ENCODE measurements at regions not wholly inside any gene's neighbourhood (a gene's known extent, or its start where the extent isn't known, plus 50 kb on each side); places are given as distances from the start of the nearest gene placed in this dataset.

DNA sequence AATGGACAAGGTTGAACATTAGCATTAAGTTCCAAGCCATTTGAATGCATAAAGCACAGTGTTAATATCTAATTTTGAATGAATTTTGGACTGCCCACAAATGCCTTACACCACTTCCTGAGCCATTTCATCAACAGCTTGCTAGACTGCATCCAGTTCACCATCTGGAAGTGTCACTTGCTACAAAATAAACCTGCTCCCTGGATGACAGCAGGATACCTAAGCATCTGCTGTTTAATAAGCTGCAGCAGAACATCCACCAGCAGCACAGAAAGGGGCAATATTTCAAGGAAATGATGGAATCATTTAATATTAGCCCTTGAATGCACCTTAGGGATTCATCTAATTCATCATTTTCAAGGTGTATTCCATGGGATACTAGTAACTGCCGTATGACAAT lies 76.6 kb upstream of the PCDH9 start:
- H3K36me3 ChIP-seq (ENCODE audit: control insufficient read depth, insufficient read depth, low read length), result no peaks in the 10 kb centered on the region
- TF ChIP-seq, protein P1, sequence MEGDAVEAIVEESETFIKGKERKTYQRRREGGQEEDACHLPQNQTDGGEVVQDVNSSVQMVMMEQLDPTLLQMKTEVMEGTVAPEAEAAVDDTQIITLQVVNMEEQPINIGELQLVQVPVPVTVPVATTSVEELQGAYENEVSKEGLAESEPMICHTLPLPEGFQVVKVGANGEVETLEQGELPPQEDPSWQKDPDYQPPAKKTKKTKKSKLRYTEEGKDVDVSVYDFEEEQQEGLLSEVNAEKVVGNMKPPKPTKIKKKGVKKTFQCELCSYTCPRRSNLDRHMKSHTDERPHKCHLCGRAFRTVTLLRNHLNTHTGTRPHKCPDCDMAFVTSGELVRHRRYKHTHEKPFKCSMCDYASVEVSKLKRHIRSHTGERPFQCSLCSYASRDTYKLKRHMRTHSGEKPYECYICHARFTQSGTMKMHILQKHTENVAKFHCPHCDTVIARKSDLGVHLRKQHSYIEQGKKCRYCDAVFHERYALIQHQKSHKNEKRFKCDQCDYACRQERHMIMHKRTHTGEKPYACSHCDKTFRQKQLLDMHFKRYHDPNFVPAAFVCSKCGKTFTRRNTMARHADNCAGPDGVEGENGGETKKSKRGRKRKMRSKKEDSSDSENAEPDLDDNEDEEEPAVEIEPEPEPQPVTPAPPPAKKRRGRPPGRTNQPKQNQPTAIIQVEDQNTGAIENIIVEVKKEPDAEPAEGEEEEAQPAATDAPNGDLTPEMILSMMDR (IDR thresholded peaks at IDR 0.05; ENCODE audit: insufficient read depth, low read length, poor library complexity, severe bottlenecking), result no peak
- no peaks in the 10 kb centered on the region for H3K27me3 ChIP-seq (ENCODE audit: control insufficient read depth, insufficient read depth, low read length)
- no peak overlapping the region for H3K4me3 ChIP-seq (ENCODE audit: low read depth, low read length)
- DNase-seq (ENCODE audit: low read depth), result no peak

DNA sequence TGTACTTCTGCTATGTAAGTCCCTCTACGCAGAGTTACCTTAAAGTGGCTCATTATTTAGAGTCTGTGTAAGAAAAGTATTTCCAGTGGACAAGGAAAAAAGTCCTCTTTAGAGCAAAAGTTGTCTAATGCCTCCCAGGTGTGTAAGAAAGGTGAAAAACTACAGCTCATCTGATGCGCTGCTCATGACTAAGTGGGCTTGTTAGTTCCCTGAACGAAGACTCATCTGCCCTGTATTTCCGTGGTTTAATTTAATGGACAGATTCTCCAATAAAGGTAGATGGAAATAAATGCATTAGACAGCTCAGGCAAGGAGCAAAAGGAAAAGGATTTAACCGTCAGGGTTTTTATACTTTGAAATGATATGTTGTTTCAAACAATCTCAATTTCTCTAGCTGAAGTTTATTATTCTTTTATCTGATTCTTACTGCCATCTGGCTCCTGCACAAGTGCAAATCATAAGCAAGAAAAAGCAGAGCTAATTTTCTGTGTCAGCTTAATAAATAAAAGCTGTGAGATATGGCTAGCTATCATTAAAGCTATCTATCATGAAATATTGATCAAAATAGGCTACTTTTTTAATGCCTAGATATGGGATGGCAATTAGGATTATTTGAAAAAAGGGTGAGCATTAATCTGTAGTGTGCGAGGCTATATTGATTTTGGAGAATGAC lies 73.7 kb upstream of the PCDH9 start:
- H3K27me3 ChIP-seq (ENCODE audit: control insufficient read depth, insufficient read depth, low read length), result no peaks in the 10 kb centered on the region
- DNase-seq (ENCODE audit: low read depth), result no peak
- H3K36me3 ChIP-seq (ENCODE audit: control insufficient read depth, insufficient read depth, low read length), result no peaks in the 10 kb centered on the region
- TF ChIP-seq, protein P1 (IDR thresholded peaks at IDR 0.05; ENCODE audit: insufficient read depth, low read length, poor library complexity, severe bottlenecking), result no peak
- H3K4me3 ChIP-seq (ENCODE audit: low read depth, low read length), result no peak overlapping the region

DNA sequence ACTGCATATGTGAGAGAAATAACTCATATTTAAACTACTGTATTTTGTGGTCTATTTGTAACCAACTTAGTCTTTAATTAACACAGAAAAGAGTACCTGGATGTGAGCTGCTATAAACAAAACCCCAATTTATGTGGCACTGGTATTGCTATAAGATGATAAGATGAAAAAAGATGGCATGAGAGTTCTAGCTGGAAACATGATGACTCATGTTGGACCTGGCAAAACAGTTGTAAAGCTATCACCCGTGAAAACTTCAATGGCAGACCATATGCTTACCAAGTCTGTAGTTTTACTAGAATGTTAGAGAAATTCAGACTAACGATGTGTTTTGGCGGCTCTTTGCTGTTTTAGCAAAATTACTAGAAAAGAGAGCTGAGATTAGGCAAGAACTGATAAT lies 69.6 kb upstream of the PCDH9 start:
- TF ChIP-seq, protein P1 (IDR thresholded peaks at IDR 0.05; ENCODE audit: insufficient read depth, low read length, poor library complexity, severe bottlenecking), result no peak
- Histone ChIP-seq H3K27me3 (ENCODE audit: control insufficient read depth, insufficient read depth, low read length) (no peaks in the 10 kb centered on the region), H3K36me3 (ENCODE audit: control insufficient read depth, insufficient read depth, low read length) (no peaks in the 10 kb centered on the region), H3K4me3 (ENCODE audit: low read depth, low read length) (no peak overlapping the region)
- DNase-seq (ENCODE audit: low read depth), result no peak

DNA sequence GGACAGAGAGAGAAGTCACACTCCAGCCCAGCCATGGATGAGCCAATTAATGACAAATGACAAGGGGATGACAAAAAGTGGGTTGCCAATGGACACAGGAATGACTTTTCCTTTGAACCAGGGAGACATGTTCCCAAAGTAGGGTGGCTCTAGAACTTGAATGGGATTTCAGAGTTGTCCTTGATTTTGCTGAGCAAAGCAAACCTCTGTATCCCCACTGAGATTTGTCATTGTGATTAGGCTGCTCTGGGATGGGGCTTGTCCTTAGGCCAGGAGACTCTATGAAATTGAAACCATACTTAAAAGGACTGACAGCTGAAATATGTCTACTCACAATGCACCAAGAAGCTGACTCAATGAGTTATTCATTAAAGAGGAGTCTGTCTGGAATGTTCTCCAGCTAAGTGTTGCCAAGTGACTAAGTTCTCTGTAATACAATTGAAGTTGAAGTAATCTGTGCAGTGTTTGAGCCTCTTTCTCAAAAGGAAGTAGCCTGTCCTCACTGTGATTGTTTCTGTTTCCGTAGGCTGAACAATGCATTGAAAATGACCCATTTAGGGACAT lies 69.0 kb upstream of the PCDH9 start:
- peak; percentile 89 for DNase-seq (ENCODE audit: low read depth)
- Histone ChIP-seq H3K36me3 (ENCODE audit: control insufficient read depth, insufficient read depth, low read length) (no peaks in the 10 kb centered on the region), H3K27me3 (ENCODE audit: control insufficient read depth, insufficient read depth, low read length) (no peaks in the 10 kb centered on the region), H3K4me3 (ENCODE audit: low read depth, low read length) (no peak overlapping the region)
- TF ChIP-seq, protein P1 (IDR thresholded peaks at IDR 0.05; ENCODE audit: insufficient read depth, low read length, poor library complexity, severe bottlenecking), result no peak

DNA sequence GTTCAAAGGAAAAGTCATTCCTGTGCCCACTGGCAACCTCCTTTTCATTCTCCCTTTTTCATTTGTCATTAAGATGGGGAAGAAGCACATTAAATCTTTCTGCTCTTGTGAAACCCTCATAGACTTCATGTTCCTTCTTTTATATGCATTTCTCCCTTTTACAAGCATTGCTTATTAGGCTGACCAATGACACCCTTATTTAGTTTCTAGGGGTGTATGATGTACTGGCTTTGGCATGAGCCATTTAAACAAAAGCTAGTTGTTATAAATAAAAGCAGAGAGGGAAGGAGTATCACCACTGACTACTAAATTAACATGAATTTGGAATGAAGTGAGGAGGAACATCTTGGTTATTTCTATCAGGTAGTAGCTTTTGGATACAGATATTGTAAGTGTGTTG lies 68.2 kb upstream of the PCDH9 start:
- H3K27me3 ChIP-seq (ENCODE audit: control insufficient read depth, insufficient read depth, low read length), result no peaks in the 10 kb centered on the region
- no peaks in the 10 kb centered on the region for H3K36me3 ChIP-seq (ENCODE audit: control insufficient read depth, insufficient read depth, low read length)
- TF ChIP-seq, protein P1 (IDR thresholded peaks at IDR 0.05; ENCODE audit: insufficient read depth, low read length, poor library complexity, severe bottlenecking), result no peak
- no peak for DNase-seq (ENCODE audit: low read depth)
- no peak overlapping the region for H3K4me3 ChIP-seq (ENCODE audit: low read depth, low read length)

DNA sequence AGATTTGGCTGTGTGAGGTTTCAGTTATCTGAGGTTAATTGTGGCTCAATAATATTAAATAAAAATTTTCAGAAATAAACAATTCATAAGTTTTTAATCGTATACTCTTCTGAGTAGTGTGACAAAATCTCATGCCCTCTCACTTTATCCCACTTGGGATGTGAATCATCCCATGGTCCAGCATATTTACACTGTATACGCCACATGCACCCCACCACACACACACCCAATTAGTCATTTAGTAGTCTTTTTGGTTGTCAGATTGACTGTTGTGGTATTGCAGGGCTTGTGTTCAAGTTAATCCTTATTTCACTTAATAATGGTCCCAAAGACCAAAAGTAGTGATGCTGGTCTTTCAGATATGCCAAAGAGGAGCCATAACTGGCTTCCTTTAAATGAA lies 66.4 kb upstream of the PCDH9 start:
- H3K36me3 ChIP-seq (ENCODE audit: control insufficient read depth, insufficient read depth, low read length), result no peaks in the 10 kb centered on the region
- TF ChIP-seq, protein P1 (IDR thresholded peaks at IDR 0.05; ENCODE audit: insufficient read depth, low read length, poor library complexity, severe bottlenecking), result no peak
- DNase-seq (ENCODE audit: low read depth), result no peak

More for the DNA sequence above, 66.4 kb upstream of the PCDH9 start:
- H3K27me3 ChIP-seq (ENCODE audit: control insufficient read depth, insufficient read depth, low read length), result no peaks in the 10 kb centered on the region
- H3K4me3 ChIP-seq (ENCODE audit: low read depth, low read length), result no peak overlapping the region
